Epithelial cell of esophagus (primary cell): ENCODE measurements at regions not wholly inside any gene's neighbourhood (a gene's known extent, or its start where the extent isn't known, plus 50 kb on each side); places are given as distances from the start of the nearest gene placed in this dataset.
A peak's percentile ranks its signal among the peaks of the same experiment; 100 is the strongest.

Experiments used
- DNase-seq: peaks from one replicate; pipeline ENCODE4 v3.0.0; 2010; ENCODE audit warnings: low read depth
- H3K4me3 ChIP-seq: 2 replicates; pipeline ENCODE4 v1.5.1; 2011; ENCODE audit warnings: mild to moderate bottlenecking, low read length, control low read depth
- TF ChIP-seq, protein P1 (sequence below): IDR thresholded peaks from 2 replicates; pipeline ENCODE4 v1.5.1; 2011; ENCODE audit warnings: low read depth, mild to moderate bottlenecking, low read length, control low read depth, inconsistent platforms; ENCODE audit not compliant: insufficient read depth; ENCODE audit errors: missing control alignments

DNA sequence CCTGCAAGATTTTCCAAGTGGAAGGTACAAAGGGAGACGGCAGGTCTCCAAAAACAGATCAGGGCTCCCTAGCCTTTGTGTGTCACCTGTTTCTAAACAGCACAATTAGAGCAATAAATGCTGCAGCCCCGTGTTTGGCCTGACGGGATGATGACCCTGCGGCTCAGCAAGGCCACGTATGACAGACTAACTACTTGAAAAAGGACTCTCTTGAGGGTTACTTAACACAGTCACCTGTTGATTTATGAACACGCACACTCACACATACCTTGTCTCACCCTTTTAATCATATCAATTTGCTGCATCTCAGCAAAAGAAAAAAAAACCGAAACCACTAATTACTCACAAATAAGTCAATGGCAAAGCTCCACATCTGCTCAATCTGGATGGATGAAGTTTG, 199.6 kb upstream of the GAS1 start:
- DNase-seq = no peak
- TF ChIP-seq, protein P1, sequence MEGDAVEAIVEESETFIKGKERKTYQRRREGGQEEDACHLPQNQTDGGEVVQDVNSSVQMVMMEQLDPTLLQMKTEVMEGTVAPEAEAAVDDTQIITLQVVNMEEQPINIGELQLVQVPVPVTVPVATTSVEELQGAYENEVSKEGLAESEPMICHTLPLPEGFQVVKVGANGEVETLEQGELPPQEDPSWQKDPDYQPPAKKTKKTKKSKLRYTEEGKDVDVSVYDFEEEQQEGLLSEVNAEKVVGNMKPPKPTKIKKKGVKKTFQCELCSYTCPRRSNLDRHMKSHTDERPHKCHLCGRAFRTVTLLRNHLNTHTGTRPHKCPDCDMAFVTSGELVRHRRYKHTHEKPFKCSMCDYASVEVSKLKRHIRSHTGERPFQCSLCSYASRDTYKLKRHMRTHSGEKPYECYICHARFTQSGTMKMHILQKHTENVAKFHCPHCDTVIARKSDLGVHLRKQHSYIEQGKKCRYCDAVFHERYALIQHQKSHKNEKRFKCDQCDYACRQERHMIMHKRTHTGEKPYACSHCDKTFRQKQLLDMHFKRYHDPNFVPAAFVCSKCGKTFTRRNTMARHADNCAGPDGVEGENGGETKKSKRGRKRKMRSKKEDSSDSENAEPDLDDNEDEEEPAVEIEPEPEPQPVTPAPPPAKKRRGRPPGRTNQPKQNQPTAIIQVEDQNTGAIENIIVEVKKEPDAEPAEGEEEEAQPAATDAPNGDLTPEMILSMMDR = no peak
- no peak overlapping the region for H3K4me3 ChIP-seq

DNA sequence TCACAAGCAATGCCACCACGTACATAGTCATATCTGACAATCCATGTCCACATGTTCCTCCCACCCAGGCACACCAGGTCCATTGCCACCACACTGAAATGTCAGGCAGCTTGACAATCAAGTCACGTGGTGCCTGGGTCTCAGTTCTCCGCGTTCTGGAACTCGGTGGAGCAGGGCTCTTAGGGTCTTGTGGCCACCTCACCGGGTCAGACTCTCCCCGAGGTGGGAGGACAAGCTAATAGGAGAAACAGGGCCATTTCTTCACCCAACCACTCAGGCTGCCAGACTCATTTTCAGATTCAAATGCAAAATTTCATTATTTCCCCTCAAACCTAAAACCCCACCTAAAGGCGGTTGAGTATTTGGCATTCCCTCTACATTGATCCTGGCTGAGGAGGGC, 200.5 kb upstream of the GAS1 start:
- TF ChIP-seq, protein P1 = no peak
- no peak for DNase-seq
- peak overlapping the region; percentile 25 for H3K4me3 ChIP-seq

DNA sequence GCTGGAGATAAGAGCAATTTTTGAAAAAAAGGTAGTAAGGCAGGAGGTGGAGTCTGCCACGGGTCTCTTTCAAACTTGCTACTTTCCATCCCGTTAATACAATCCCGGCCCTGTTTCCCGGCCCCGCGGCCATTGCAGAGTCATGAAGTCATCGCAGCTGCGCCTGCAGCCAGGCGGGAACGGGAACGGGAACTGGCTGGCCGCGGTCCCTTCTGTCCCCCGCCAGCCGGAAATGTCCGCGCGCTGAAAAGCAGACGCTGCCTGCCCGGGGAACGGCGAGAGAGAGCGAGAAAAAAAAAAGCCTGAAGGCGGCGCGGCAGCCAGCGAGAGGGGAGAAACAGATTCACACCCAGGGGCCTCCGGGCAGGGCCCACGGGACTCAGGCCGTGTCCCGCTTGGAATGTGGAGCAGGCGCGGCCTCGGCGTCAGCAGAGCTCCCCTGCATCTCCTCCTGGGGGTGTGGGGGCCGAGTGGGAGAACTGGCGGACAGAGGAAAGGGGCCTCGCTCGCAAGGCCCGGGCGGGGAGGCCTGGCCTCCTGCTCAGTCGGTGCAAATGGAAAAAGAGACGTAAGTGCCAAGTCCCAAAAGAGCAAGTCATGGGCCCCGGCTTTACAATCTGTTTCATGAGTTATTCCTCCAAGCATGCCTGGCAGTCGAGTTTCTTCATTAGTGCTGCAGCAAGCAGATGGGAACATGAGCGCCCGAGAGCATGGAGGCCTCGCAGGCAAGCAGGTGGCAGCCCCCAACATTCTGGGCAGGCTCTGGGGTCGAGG, 201.2 kb upstream of the GAS1 start:
- DNase-seq = peak; percentile 42
- TF ChIP-seq, protein P1 = no peak
- peak overlapping the region; percentile 25 for H3K4me3 ChIP-seq

DNA sequence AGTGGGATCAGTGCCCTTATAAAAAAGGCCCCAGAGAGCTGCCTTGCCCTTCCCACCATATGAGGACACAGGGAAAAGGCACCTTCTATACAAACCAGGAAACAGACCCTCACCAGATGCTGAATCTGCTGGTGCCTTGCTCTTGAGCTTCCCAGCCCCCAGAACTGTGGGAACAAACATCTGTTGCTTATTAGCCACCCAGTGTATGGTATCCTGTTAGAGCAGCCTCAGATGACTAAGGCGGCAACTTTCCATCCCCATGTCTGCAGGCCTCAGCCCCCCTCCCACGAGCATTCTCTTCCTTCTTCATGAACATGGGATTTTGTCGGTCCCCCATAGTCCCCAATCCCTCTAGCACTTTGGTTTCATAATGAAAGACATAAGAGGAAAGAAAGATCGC, 202.5 kb upstream of the GAS1 start:
- DNase-seq = no peak
- TF ChIP-seq, protein P1 = no peak
- no peak overlapping the region for H3K4me3 ChIP-seq

DNA sequence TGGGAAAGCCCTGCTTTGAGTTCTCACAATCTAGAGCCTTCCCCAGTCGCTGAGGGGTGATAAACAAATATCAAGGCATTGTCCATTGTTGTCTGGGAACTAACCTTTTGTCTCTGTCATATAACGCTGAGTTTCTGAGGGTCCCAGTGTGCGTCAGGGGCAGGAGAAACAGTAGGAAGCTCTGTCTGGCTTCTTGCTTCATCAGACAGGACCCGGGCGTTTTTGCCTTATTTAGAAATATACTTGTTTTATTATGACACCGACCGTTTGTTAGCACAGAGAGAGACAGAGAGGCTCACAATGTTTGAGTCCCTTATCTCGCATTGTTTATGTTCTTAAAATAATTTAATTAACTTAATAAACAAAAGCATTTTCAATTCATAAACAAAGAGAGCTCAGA, 204.9 kb upstream of the GAS1 start:
- DNase-seq = no peak
- TF ChIP-seq, protein P1 = no peak
- no peak overlapping the region for H3K4me3 ChIP-seq

DNA sequence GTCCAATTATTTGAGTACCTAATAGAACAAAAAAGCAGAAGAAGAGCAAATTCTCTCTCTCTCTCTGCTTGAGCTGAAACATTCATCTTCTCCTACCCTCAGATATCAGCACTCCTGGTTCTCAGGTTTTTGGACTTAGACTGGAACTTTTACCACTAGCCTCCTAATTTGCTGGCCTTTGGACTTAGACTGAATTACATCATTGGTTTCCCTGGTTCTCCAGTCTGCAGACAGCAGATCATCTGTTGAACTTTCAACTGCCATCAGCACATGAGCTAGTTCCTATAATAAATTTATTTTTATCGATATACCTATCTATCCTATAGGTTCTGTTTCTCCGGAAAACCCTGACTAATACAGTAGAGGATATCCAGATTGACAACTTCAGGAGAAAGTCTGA, 208.9 kb upstream of the GAS1 start:
- DNase-seq = no peak
- no peak overlapping the region for H3K4me3 ChIP-seq
- TF ChIP-seq, protein P1 = no peak

DNA sequence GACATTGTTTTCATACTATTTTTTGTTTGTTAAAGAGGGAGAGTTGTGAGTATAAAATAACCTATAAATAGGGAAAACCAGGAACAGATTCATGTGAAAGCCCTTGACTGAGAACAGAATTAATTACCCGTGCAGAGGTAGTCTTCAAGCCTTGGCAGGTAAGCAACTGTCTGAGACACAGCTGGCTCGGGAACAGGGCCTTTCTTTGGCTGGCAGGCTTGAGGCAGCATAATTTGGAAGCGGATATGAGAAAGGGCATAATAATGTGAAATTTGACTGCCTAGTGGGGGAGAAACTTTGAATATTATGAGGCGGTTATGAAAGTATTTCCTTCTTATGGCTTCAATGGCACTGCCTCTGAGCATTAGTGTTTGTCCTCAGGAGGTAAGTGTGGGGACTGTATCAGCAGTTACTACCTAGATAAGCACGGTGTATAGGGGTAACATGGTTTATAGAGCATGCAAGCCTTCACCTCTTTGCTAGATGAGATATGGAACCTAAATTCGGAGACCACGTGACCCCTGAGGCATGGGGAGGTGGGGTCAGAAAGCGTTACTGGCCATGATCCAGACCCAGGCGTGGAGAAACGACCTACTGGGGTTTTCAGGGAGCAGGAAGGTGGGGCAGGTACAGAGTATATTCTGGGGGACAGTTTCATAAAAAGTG, 210.2 kb upstream of the GAS1 start:
- peak; percentile 56 for DNase-seq
- no peak overlapping the region for H3K4me3 ChIP-seq
- TF ChIP-seq, protein P1 = no peak
